SK-N-DZ (cell line): ENCODE measurements at regions not wholly inside any gene's neighbourhood (a gene's known extent, or its start where the extent isn't known, plus 50 kb on each side); places are given as distances from the start of the nearest gene placed in this dataset.

ENCODE experiments used
- DNase-seq: peaks from one replicate; pipeline ENCODE4 v3.0.0-alpha.2; 2015; ENCODE audit warnings: low spot score

GRCh38 chr3:110093411-110093810 lies 756.1 kb upstream of the DPPA4 start:
- no peak for DNase-seq

GRCh38 chr3:110093812-110094401 lies 756.6 kb upstream of the DPPA4 start:
- no peak for DNase-seq

- no peak for DNase-seq
Observed at GRCh38 chr3:110099711-110100110, 762.4 kb upstream of the DPPA4 start.

- no peak for DNase-seq
Observed at GRCh38 chr3:110101361-110101760, 764.0 kb upstream of the DPPA4 start.

GRCh38 chr3:110106805-110107204 lies 769.5 kb upstream of the DPPA4 start:
- DNase-seq = no peak

- no peak for DNase-seq
Observed at GRCh38 chr3:110123946-110124345, 786.6 kb upstream of the DPPA4 start.

- no peak for DNase-seq
Observed at GRCh38 chr3:110126065-110126464, 788.7 kb upstream of the DPPA4 start.

GRCh38 chr3:110133971-110134370 lies 796.6 kb upstream of the DPPA4 start:
- DNase-seq = no peak

- DNase-seq = no peak
Observed at GRCh38 chr3:110139048-110139447, 801.7 kb upstream of the DPPA4 start.

- DNase-seq = no peak
Observed at GRCh38 chr3:110139821-110140220, 802.5 kb upstream of the DPPA4 start.

- DNase-seq = no peak
Observed at GRCh38 chr3:110149763-110150162, 812.4 kb upstream of the DPPA4 start.

- DNase-seq = no peak
Observed at GRCh38 chr3:110157221-110157620, 819.9 kb upstream of the DPPA4 start.

- DNase-seq = no peak
Observed at GRCh38 chr3:110164632-110165369, 827.5 kb upstream of the DPPA4 start.

GRCh38 chr3:110165370-110165743 lies 828.0 kb upstream of the DPPA4 start:
- DNase-seq = no peak

- DNase-seq = no peak
Observed at GRCh38 chr3:110165753-110166152, 828.4 kb upstream of the DPPA4 start.

- no peak for DNase-seq
Observed at GRCh38 chr3:110166791-110167190, 829.4 kb upstream of the DPPA4 start.

GRCh38 chr3:110174908-110175307 lies 837.6 kb upstream of the DPPA4 start:
- DNase-seq = no peak

- DNase-seq = no peak
Observed at GRCh38 chr3:110178965-110179364, 841.6 kb upstream of the DPPA4 start.

- no peak for DNase-seq
Observed at GRCh38 chr3:110180733-110181132, 843.4 kb upstream of the DPPA4 start.

GRCh38 chr3:110181226-110181625 lies 843.9 kb upstream of the DPPA4 start:
- no peak for DNase-seq

- no peak for DNase-seq
Observed at GRCh38 chr3:110184536-110184935, 847.2 kb upstream of the DPPA4 start.

GRCh38 chr3:110193074-110193473 lies 855.7 kb upstream of the DPPA4 start:
- no peak for DNase-seq

GRCh38 chr3:110198717-110199587 lies 861.6 kb upstream of the DPPA4 start:
- DNase-seq = no peak
